ENCODE measurements at regions not wholly inside any gene's neighbourhood (a gene's known extent, or its start where the extent isn't known, plus 50 kb on each side); places are given as distances from the start of the nearest gene placed in this dataset.

GRCh38 chr1:181166377-181167196 is 78.1 kb downstream of the IER5 start:
- intact Hi-C loops (cut with DNase I) = no loop called here

DNA sequence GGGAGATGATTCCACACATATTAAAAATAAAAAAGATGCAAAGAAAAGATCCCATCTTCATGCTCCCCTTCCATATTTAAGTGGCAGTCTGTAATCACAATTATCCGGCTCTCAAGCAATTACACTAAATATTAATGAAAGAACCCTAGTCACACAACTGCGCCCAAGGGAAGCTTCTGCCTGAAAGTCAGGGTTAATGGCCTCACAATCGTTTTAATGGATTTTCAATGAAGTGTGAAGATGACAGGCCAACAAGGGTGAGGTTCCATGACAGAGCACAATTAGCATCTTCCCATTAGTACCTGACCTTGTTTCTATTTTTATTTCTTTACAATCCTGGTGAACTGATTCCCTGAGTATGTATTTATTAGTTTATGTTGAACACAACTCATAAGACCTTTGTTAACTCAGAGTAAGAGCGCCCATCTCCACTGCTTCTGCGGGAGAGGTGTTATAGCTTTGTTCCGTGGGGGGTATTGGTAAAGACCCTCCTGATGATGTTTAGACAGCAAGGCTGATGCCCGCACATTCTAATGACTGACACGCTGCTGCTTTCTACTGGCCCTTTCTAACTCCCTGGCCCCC is 80.9 kb downstream of the IER5 start:
- Histone ChIP-seq H3K4me3 (no peak overlapping the region), H3K27ac (no peak overlapping the region), H3K36me3 (no peaks in the 10 kb centered on the region), H3K4me1 (no peaks in the 10 kb centered on the region), H3K9me3 (peaks cover under 1% of the 10 kb centered on the region), H3K27me3 (ENCODE audit: low read depth) (no peaks in the 10 kb centered on the region)
- no peak for DNase-seq
- TF ChIP-seq, protein P1, sequence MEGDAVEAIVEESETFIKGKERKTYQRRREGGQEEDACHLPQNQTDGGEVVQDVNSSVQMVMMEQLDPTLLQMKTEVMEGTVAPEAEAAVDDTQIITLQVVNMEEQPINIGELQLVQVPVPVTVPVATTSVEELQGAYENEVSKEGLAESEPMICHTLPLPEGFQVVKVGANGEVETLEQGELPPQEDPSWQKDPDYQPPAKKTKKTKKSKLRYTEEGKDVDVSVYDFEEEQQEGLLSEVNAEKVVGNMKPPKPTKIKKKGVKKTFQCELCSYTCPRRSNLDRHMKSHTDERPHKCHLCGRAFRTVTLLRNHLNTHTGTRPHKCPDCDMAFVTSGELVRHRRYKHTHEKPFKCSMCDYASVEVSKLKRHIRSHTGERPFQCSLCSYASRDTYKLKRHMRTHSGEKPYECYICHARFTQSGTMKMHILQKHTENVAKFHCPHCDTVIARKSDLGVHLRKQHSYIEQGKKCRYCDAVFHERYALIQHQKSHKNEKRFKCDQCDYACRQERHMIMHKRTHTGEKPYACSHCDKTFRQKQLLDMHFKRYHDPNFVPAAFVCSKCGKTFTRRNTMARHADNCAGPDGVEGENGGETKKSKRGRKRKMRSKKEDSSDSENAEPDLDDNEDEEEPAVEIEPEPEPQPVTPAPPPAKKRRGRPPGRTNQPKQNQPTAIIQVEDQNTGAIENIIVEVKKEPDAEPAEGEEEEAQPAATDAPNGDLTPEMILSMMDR (IDR thresholded peaks at IDR 0.05) = no peak
- ATAC-seq = no peak
- intact Hi-C loops (cut with DNase I) = no loop called here

More at GRCh38 chr1:181166377-181167196, 78.1 kb downstream of the IER5 start:
- Histone ChIP-seq H3K9me3 (peaks cover 3% of the 10 kb centered on the region), H3K36me3 (no peaks in the 10 kb centered on the region), H3K4me1 (no peaks in the 10 kb centered on the region), H3K27ac (no peak overlapping the region), H3K4me3 (no peak overlapping the region), H3K27me3 (ENCODE audit: low read depth) (no peaks in the 10 kb centered on the region)
- peak; percentile 96 to 98 for ATAC-seq
- DNase-seq = no peak
- TF ChIP-seq, protein P1 (IDR thresholded peaks at IDR 0.05) = peak; percentile 87

DNA sequence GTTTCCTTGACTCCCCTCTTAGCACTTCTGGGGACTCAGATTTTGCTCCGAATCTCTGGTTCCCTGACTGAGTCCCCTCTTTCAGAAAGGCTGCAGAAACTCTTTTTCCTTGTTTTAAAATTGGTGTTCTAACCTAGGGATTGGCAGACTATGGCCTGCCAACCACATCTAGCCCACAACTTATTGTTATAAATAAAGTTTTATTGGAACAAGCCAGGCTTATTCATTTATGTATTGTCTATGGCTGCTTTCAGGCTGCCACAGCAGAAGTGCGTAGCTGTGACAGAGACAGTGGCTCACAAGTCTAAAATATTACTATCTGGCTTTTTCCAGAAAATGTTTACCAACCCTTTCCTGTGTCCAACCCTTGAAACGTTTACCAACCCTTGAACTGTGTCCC is 81.7 kb downstream of the IER5 start:
- Histone ChIP-seq H3K9me3 (no peaks in the 10 kb centered on the region), H3K27me3 (ENCODE audit: low read depth) (no peaks in the 10 kb centered on the region), H3K4me1 (no peaks in the 10 kb centered on the region), H3K36me3 (no peaks in the 10 kb centered on the region), H3K27ac (no peak overlapping the region), H3K4me3 (no peak overlapping the region)
- TF ChIP-seq, protein P1 (IDR thresholded peaks at IDR 0.05) = no peak
- DNase-seq (no peak), ATAC-seq (no peak)
- intact Hi-C loops (cut with DNase I) = no loop called here

- Histone ChIP-seq H3K4me3 (no peak overlapping the region), H3K4me1 (no peaks in the 10 kb centered on the region), H3K27me3 (ENCODE audit: low read depth) (no peaks in the 10 kb centered on the region), H3K27ac (no peak overlapping the region), H3K36me3 (no peaks in the 10 kb centered on the region), H3K9me3 (no peaks in the 10 kb centered on the region)
- ATAC-seq = no peak
- no peak for DNase-seq
- TF ChIP-seq, protein P1 (IDR thresholded peaks at IDR 0.05) = no peak
- intact Hi-C loops (cut with DNase I) = no loop called here
Measured at GRCh38 chr1:181172082-181172481, 83.6 kb downstream of the IER5 start.

DNA sequence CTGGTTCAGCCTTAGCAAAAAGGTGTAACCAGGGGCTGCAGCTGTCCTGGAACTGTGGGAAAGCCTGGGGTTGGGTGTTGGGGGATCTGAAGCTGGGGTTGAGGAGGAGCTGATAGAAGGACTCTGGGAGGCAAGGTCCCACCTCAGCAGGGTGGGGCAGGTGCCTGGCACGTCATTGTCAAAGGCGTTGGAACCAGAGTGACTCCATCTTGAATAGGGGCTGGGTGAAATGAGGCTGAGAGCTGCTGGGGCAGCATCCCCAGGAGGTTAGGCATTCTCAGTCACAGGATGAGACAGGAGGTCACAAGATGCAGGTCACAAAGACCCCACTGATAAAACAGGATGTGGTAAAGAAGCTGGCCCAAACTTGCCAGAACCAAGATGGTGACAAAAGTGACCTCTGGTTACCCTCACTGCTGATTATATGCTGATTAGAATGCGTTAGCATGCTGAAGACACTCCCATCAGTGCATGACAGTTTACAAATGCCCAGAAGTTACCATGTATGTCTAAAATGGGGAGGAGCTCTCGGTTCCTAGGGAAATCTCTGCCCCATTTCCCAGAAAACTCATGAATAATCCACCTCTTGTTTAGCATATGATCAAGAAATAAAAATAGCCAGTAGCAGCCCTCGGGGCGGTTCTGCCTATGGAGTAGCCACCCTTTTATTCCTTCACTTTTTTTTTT is 85.4 kb downstream of the IER5 start:
- Histone ChIP-seq H3K27me3 (ENCODE audit: low read depth) (no peaks in the 10 kb centered on the region), H3K4me1 (no peaks in the 10 kb centered on the region), H3K36me3 (no peaks in the 10 kb centered on the region), H3K9me3 (no peaks in the 10 kb centered on the region), H3K27ac (no peak overlapping the region), H3K4me3 (no peak overlapping the region)
- TF ChIP-seq, protein P1 (IDR thresholded peaks at IDR 0.05) = no peak
- intact Hi-C loops (cut with DNase I) = no loop called here
- no peak for ATAC-seq
- DNase-seq = no peak
